ENCODE measurements at regions not wholly inside any gene's neighbourhood (a gene's known extent, or its start where the extent isn't known, plus 50 kb on each side); places are given as distances from the start of the nearest gene placed in this dataset.

GRCh38 chr2:65663831-65664407 is 231.5 kb upstream of the SPRED2 start:
- no peaks in the 10 kb centered on the region for H3K36me3 ChIP-seq (ENCODE audit: control insufficient read depth, insufficient read depth, low read length)
- no peak overlapping the region for H3K27ac Mint-ChIP-seq
- peaks cover 0 to 9% (median 5%) of the 10 kb centered on the region in 7 donors for H3K9me3 Mint-ChIP-seq
- no peaks in the 10 kb centered on the region for H3K4me1 Mint-ChIP-seq
- H3K27me3 ChIP-seq (ENCODE audit: control insufficient read depth, insufficient read depth, low read length) = no peaks in the 10 kb centered on the region
- no peak overlapping the region for H3K27ac ChIP-seq (ENCODE audit: insufficient read depth, low read length, poor library complexity, severe bottlenecking)
- no peak for DNase-seq
- no peak overlapping the region for H3K4me3 Mint-ChIP-seq
- H3K36me3 Mint-ChIP-seq = no peaks in the 10 kb centered on the region
- no peak for ATAC-seq (ENCODE audit: low read depth in 2 of 2)
- no peaks in the 10 kb centered on the region for H3K27me3 Mint-ChIP-seq
- H3K4me3 ChIP-seq (ENCODE audit: low read depth, low read length) = no peak overlapping the region
- H3K9me3 ChIP-seq (ENCODE audit: control insufficient read depth in 2 of 2, low read length in 2 of 2) = peaks cover 0 to 3% of the 10 kb centered on the region in 2 experiments
- H3K4me1 ChIP-seq (ENCODE audit: control insufficient read depth, insufficient read depth, low read length, poor library complexity, severe bottlenecking) = no peaks in the 10 kb centered on the region

- H3K9me3 Mint-ChIP-seq = no peaks in the 10 kb centered on the region
- H3K27me3 ChIP-seq (ENCODE audit: control insufficient read depth, insufficient read depth, low read length) = no peaks in the 10 kb centered on the region
- H3K4me3 Mint-ChIP-seq = no peak overlapping the region
- H3K27ac Mint-ChIP-seq = no peak overlapping the region
- ATAC-seq (ENCODE audit: low read depth in 2 of 2) (no peak), DNase-seq (no peak)
- H3K4me1 Mint-ChIP-seq = no peaks in the 10 kb centered on the region
- no peaks in the 10 kb centered on the region for H3K36me3 Mint-ChIP-seq
- no peak overlapping the region for H3K4me3 ChIP-seq (ENCODE audit: low read depth, low read length)
- H3K36me3 ChIP-seq (ENCODE audit: control insufficient read depth, insufficient read depth, low read length) = no peaks in the 10 kb centered on the region
- H3K4me1 ChIP-seq (ENCODE audit: control insufficient read depth, insufficient read depth, low read length, poor library complexity, severe bottlenecking) = no peaks in the 10 kb centered on the region
- no peak overlapping the region for H3K27ac ChIP-seq (ENCODE audit: insufficient read depth, low read length, poor library complexity, severe bottlenecking)
- no peaks in the 10 kb centered on the region for H3K9me3 ChIP-seq (ENCODE audit: control insufficient read depth in 2 of 2, low read length in 2 of 2)
- H3K27me3 Mint-ChIP-seq = peaks cover under 1% of the 10 kb centered on the region
These were observed 230.4 kb upstream of the SPRED2 start for GRCh38 chr2:65662654-65663432.

- Histone ChIP-seq H3K4me1 (ENCODE audit: control insufficient read depth, insufficient read depth, low read length, poor library complexity, severe bottlenecking) (no peaks in the 10 kb centered on the region), H3K9me3 (ENCODE audit: control insufficient read depth in 2 of 2, low read length in 2 of 2) (no peaks in the 10 kb centered on the region), H3K36me3 (ENCODE audit: control insufficient read depth, insufficient read depth, low read length) (no peaks in the 10 kb centered on the region), H3K4me3 (ENCODE audit: low read depth, low read length) (no peak overlapping the region), H3K27ac (ENCODE audit: insufficient read depth, low read length, poor library complexity, severe bottlenecking) (no peak overlapping the region), H3K27me3 (ENCODE audit: control insufficient read depth, insufficient read depth, low read length) (no peaks in the 10 kb centered on the region)
- Mint-ChIP-seq H3K27ac (no peak overlapping the region), H3K4me3 (no peak overlapping the region), H3K27me3 (peaks cover 5% of the 10 kb centered on the region), H3K9me3 (no peaks in the 10 kb centered on the region), H3K4me1 (no peaks in the 10 kb centered on the region), H3K36me3 (no peaks in the 10 kb centered on the region)
- no peak for DNase-seq
- no peak for ATAC-seq (ENCODE audit: low read depth in 2 of 2)
These were observed 229.7 kb upstream of the SPRED2 start for GRCh38 chr2:65661980-65662653.

- Mint-ChIP-seq H3K4me3 (no peak overlapping the region), H3K36me3 (no peaks in the 10 kb centered on the region), H3K27ac (no peak overlapping the region), H3K27me3 (peaks cover 16% of the 10 kb centered on the region), H3K4me1 (no peaks in the 10 kb centered on the region), H3K9me3 (no peaks in the 10 kb centered on the region)
- no peaks in the 10 kb centered on the region for H3K27me3 ChIP-seq (ENCODE audit: control insufficient read depth, insufficient read depth, low read length)
- no peaks in the 10 kb centered on the region for H3K4me1 ChIP-seq (ENCODE audit: control insufficient read depth, insufficient read depth, low read length, poor library complexity, severe bottlenecking)
- H3K9me3 ChIP-seq (ENCODE audit: control insufficient read depth in 2 of 2, low read length in 2 of 2) = no peaks in the 10 kb centered on the region
- no peak for ATAC-seq (ENCODE audit: low read depth in 2 of 2)
- no peak for DNase-seq
- H3K4me3 ChIP-seq (ENCODE audit: low read depth, low read length) = no peak overlapping the region
- no peaks in the 10 kb centered on the region for H3K36me3 ChIP-seq (ENCODE audit: control insufficient read depth, insufficient read depth, low read length)
- no peak overlapping the region for H3K27ac ChIP-seq (ENCODE audit: insufficient read depth, low read length, poor library complexity, severe bottlenecking)
These were observed 227.9 kb upstream of the SPRED2 start for GRCh38 chr2:65660340-65660739.

- no peaks in the 10 kb centered on the region for H3K36me3 ChIP-seq (ENCODE audit: control insufficient read depth, insufficient read depth, low read length)
- no peak overlapping the region for H3K27ac ChIP-seq (ENCODE audit: insufficient read depth, low read length, poor library complexity, severe bottlenecking)
- H3K27ac Mint-ChIP-seq = no peak overlapping the region
- H3K4me1 ChIP-seq (ENCODE audit: control insufficient read depth, insufficient read depth, low read length, poor library complexity, severe bottlenecking) = no peaks in the 10 kb centered on the region
- DNase-seq (no peak), ATAC-seq (ENCODE audit: low read depth in 2 of 2) (no peak)
- H3K4me3 Mint-ChIP-seq = no peak overlapping the region
- H3K36me3 Mint-ChIP-seq = no peaks in the 10 kb centered on the region
- H3K9me3 ChIP-seq (ENCODE audit: control insufficient read depth in 2 of 2, low read length in 2 of 2) = no peaks in the 10 kb centered on the region
- no peak overlapping the region for H3K4me3 ChIP-seq (ENCODE audit: low read depth, low read length)
- H3K9me3 Mint-ChIP-seq = no peaks in the 10 kb centered on the region
- no peaks in the 10 kb centered on the region for H3K27me3 ChIP-seq (ENCODE audit: control insufficient read depth, insufficient read depth, low read length)
- H3K4me1 Mint-ChIP-seq = no peaks in the 10 kb centered on the region
- H3K27me3 Mint-ChIP-seq = peaks cover 21% of the 10 kb centered on the region
These were observed 226.5 kb upstream of the SPRED2 start for GRCh38 chr2:65658881-65659280.

- no peak for ATAC-seq (ENCODE audit: low read depth in 2 of 2)
- peaks cover 21% of the 10 kb centered on the region for H3K27me3 Mint-ChIP-seq
- no peaks in the 10 kb centered on the region for H3K9me3 ChIP-seq (ENCODE audit: control insufficient read depth in 2 of 2, low read length in 2 of 2)
- no peaks in the 10 kb centered on the region for H3K4me1 ChIP-seq (ENCODE audit: control insufficient read depth, insufficient read depth, low read length, poor library complexity, severe bottlenecking)
- H3K4me3 ChIP-seq (ENCODE audit: low read depth, low read length) = no peak overlapping the region
- H3K27ac ChIP-seq (ENCODE audit: insufficient read depth, low read length, poor library complexity, severe bottlenecking) = no peak overlapping the region
- H3K4me3 Mint-ChIP-seq = no peak overlapping the region
- H3K27ac Mint-ChIP-seq = no peak overlapping the region
- no peaks in the 10 kb centered on the region for H3K27me3 ChIP-seq (ENCODE audit: control insufficient read depth, insufficient read depth, low read length)
- H3K36me3 ChIP-seq (ENCODE audit: control insufficient read depth, insufficient read depth, low read length) = no peaks in the 10 kb centered on the region
- no peaks in the 10 kb centered on the region for H3K9me3 Mint-ChIP-seq
- DNase-seq = no peak
- no peaks in the 10 kb centered on the region for H3K4me1 Mint-ChIP-seq
- no peaks in the 10 kb centered on the region for H3K36me3 Mint-ChIP-seq
These were observed 225.9 kb upstream of the SPRED2 start for GRCh38 chr2:65658266-65658665.

GRCh38 chr2:65656160-65656718 is 223.8 kb upstream of the SPRED2 start:
- ATAC-seq (ENCODE audit: low read depth in 2 of 2) = no peak
- Histone ChIP-seq H3K4me3 (ENCODE audit: low read depth, low read length) (no peak overlapping the region), H3K27me3 (ENCODE audit: control insufficient read depth, insufficient read depth, low read length) (no peaks in the 10 kb centered on the region), H3K36me3 (ENCODE audit: control insufficient read depth, insufficient read depth, low read length) (no peaks in the 10 kb centered on the region), H3K27ac (ENCODE audit: insufficient read depth, low read length, poor library complexity, severe bottlenecking) (no peak overlapping the region), H3K4me1 (ENCODE audit: control insufficient read depth, insufficient read depth, low read length, poor library complexity, severe bottlenecking) (no peaks in the 10 kb centered on the region), H3K9me3 (ENCODE audit: control insufficient read depth in 2 of 2, low read length in 2 of 2) (no peaks in the 10 kb centered on the region)
- Mint-ChIP-seq H3K36me3 (no peaks in the 10 kb centered on the region), H3K4me1 (no peaks in the 10 kb centered on the region), H3K27ac (no peak overlapping the region), H3K9me3 (no peaks in the 10 kb centered on the region), H3K27me3 (peaks cover 25% of the 10 kb centered on the region), H3K4me3 (no peak overlapping the region)
- DNase-seq = no peak
